ENCODE measurements at regions not wholly inside any gene's neighbourhood (a gene's known extent, or its start where the extent isn't known, plus 50 kb on each side); places are given as distances from the start of the nearest gene placed in this dataset.

DNA sequence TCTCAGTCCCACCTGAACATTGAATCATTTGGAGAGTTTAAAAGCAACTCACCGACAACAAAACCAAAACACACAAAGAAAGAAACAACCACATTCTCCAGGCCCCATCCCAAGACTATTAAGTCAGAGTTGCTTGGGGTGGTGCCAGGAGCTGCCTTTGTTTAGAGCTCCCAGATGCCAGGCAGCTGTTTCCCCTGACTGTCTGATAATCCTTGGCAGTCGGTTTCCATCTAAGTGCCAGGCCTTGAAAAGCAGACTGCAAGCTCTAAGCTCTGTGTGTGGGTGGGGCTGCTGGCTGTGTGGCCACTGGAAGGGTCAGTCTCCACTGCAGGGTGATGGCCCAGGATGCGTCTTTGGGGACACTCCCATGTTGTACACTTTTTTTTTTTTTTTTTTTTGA, 255.3 kb upstream of the AGAP1 start:
- TF ChIP-seq, protein P1, sequence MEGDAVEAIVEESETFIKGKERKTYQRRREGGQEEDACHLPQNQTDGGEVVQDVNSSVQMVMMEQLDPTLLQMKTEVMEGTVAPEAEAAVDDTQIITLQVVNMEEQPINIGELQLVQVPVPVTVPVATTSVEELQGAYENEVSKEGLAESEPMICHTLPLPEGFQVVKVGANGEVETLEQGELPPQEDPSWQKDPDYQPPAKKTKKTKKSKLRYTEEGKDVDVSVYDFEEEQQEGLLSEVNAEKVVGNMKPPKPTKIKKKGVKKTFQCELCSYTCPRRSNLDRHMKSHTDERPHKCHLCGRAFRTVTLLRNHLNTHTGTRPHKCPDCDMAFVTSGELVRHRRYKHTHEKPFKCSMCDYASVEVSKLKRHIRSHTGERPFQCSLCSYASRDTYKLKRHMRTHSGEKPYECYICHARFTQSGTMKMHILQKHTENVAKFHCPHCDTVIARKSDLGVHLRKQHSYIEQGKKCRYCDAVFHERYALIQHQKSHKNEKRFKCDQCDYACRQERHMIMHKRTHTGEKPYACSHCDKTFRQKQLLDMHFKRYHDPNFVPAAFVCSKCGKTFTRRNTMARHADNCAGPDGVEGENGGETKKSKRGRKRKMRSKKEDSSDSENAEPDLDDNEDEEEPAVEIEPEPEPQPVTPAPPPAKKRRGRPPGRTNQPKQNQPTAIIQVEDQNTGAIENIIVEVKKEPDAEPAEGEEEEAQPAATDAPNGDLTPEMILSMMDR (conservative IDR thresholded peaks at IDR 0.05 in 1 of 2, IDR thresholded peaks at IDR 0.05 in 1 of 2; ENCODE audit: low read depth in 1 of 2, low read length in 2 of 2): no peak
- no peak for TF ChIP-seq EZH2 (IDR thresholded peaks at IDR 0.05; ENCODE audit: low read length, missing control alignments)

All from fibroblast of lung (primary cell).